ENCODE measurements at regions not wholly inside any gene's neighbourhood (a gene's known extent, or its start where the extent isn't known, plus 50 kb on each side); places are given as distances from the start of the nearest gene placed in this dataset.
"Not testable (repeated sequence)": the region's sequence is repeated elsewhere in the genome, so short reads cannot be mapped to it uniquely, and the experiment has no call there.

DNA sequence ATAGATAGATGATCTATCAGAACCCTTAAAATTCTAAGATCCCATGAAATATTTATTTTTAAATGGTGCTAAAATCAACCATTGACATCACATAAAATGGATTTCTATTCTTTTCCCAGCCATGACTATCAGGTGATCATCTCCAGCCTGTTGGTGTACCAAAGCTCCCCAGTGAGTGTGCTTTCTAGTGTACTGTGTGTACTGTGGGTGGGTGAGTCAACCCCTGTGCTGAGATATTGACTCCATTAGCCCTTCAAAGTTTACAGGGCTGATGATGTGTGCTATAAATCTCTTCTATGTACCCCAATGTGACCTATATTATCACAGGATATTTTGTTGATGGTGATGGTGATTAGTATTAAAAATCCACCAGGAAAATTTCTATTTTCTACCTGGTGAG lies 344.6 kb downstream of the MMUT start:
- no peaks in the 10 kb centered on the region for H3K4me1 ChIP-seq (ENCODE audit: insufficient read depth)
- in situ Hi-C loops (cut with MboI), result no loop called here
- no peak for DNase-seq

DNA sequence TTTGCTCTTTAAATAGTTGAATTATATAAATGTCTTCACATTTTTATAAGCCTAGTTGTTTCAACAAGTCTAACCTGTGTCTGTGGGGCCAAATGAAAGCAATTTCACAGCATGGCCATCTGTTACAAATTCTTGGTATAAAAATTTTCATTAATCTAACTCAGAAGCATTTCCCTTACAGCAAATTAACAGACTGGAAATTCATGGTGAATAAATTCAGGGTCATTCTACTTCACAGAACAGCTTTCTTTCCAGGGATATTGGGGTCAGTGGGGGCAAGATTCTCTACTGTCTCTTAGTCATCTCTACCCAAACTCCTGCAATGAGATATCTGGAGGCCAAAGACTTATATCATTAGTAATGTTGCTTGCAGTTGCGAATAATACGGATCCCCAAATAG lies 352.1 kb downstream of the MMUT start:
- H3K4me1 ChIP-seq (ENCODE audit: insufficient read depth), result no peaks in the 10 kb centered on the region
- no peaks in the 10 kb centered on the region for H4K20me1 ChIP-seq (ENCODE audit: insufficient read depth)
- no peaks in the 10 kb centered on the region for H3K27me3 ChIP-seq (replicated peaks; ENCODE audit: insufficient read depth)
- DNase-seq, result no peak
- in situ Hi-C loops (cut with MboI), result no loop called here
- TF ChIP-seq EZH2phosphoT487 (IDR thresholded peaks at IDR 0.05; ENCODE audit: insufficient read depth, low read depth), result no peak
- no peak for TF ChIP-seq EZH2 (IDR thresholded peaks at IDR 0.05; ENCODE audit: insufficient read depth, poor library complexity, severe bottlenecking)
- no peaks in the 10 kb centered on the region for H3K79me2 ChIP-seq (ENCODE audit: insufficient read depth)
- H3K4me2 ChIP-seq (ENCODE audit: unreplicated experiment), result no peak overlapping the region
- no peaks in the 10 kb centered on the region for H3K9me3 ChIP-seq (ENCODE audit: low read depth)
- H3K9me2 ChIP-seq (ENCODE audit: insufficient read depth), result no peaks in the 10 kb centered on the region
- no peaks in the 10 kb centered on the region for H3F3A ChIP-seq (ENCODE audit: insufficient read depth)
- H3K27ac ChIP-seq, result no peak overlapping the region
- 10 to 14% methylated on average over 2 of the region's 2 CpGs for WGBS, 2 experiments (ENCODE audit: low coverage in 1 of 2, low lambda C conversion rate in 2 of 2, missing lambda C conversion rate in 2 of 2)
- H3K9ac ChIP-seq, result no peak overlapping the region
- H2AFZ ChIP-seq, result no peak overlapping the region
- H3K4me3 ChIP-seq, result no peak overlapping the region
- no peaks in the 10 kb centered on the region for H3K36me3 ChIP-seq (ENCODE audit: low read depth)

More for the DNA sequence above, 344.6 kb downstream of the MMUT start:
- no peaks in the 10 kb centered on the region for H3F3A ChIP-seq (ENCODE audit: insufficient read depth)
- H3K9me2 ChIP-seq (ENCODE audit: insufficient read depth), result no peaks in the 10 kb centered on the region
- no peak overlapping the region for H2AFZ ChIP-seq
- TF ChIP-seq EZH2 (IDR thresholded peaks at IDR 0.05; ENCODE audit: insufficient read depth, poor library complexity, severe bottlenecking), result no peak
- TF ChIP-seq EZH2phosphoT487 (IDR thresholded peaks at IDR 0.05; ENCODE audit: insufficient read depth, low read depth), result no peak
- H3K36me3 ChIP-seq (ENCODE audit: low read depth), result no peaks in the 10 kb centered on the region
- H3K9me3 ChIP-seq (ENCODE audit: low read depth), result no peaks in the 10 kb centered on the region
- H3K27me3 ChIP-seq (replicated peaks; ENCODE audit: insufficient read depth), result no peaks in the 10 kb centered on the region
- H3K27ac ChIP-seq, result no peak overlapping the region
- H3K79me2 ChIP-seq (ENCODE audit: insufficient read depth), result no peaks in the 10 kb centered on the region
- H4K20me1 ChIP-seq (ENCODE audit: insufficient read depth), result no peaks in the 10 kb centered on the region
- no peak overlapping the region for H3K4me2 ChIP-seq (ENCODE audit: unreplicated experiment)
- no peak overlapping the region for H3K4me3 ChIP-seq
- H3K9ac ChIP-seq, result no peak overlapping the region

DNA sequence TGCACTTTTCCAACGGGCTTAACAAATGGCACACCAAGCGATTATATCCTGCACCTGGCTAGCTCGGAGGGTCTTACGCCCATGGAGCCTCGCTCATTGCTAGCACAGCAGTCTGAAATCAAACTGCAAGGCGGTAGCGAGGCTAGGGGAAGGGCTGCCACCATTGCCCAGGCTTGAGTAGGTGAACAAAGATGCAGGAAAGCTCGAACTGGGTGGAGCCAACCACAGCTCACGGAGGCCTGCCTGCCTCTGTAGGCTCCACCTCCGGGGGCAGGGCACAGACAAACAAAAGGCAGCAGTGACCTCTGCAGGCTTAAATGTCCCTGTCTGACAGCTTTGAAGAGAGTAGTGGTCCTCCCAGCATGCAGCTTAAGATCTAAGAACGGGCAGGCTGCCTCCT lies 365.4 kb downstream of the MMUT start:
- H3K4me1 ChIP-seq (ENCODE audit: insufficient read depth); in situ Hi-C loops (cut with MboI): not testable (repeated sequence)
- 45 to 47% methylated on average over 11 of the region's 11 CpGs for WGBS, 2 experiments (ENCODE audit: low coverage in 1 of 2, low lambda C conversion rate in 2 of 2, missing lambda C conversion rate in 2 of 2)

DNA sequence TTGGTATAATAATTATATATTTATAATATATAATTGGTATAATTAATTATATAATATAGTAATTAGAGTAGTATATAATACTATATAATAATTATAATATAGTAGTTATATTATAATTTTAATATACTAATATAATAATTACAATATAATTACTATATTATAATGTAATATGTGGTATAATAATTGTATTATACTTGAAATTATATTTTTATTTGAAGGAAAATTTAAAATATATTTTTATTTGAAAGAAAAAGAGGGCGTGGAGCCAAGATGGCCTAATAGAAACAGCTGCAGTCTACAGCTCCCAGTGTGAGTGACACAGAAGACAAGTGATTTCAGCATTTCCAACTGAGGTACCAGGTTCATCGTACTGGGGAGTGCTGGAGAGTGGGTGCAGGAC lies 365.9 kb downstream of the MMUT start:
- H3K4me2 ChIP-seq (ENCODE audit: unreplicated experiment), result no peak overlapping the region
- WGBS, 2 experiments (ENCODE audit: low coverage in 1 of 2, low lambda C conversion rate in 2 of 2, missing lambda C conversion rate in 2 of 2), result 35 to 36% methylated on average over 2 of the region's 2 CpGs
- no peaks in the 10 kb centered on the region for H3K4me1 ChIP-seq (ENCODE audit: insufficient read depth)
- H3K9me3 ChIP-seq (ENCODE audit: low read depth), result no peaks in the 10 kb centered on the region
- in situ Hi-C loops (cut with MboI), result no loop called here
- no peak for TF ChIP-seq EZH2phosphoT487 (IDR thresholded peaks at IDR 0.05; ENCODE audit: insufficient read depth, low read depth)
- TF ChIP-seq EZH2 (IDR thresholded peaks at IDR 0.05; ENCODE audit: insufficient read depth, poor library complexity, severe bottlenecking), result no peak
- H3K27me3 ChIP-seq (replicated peaks; ENCODE audit: insufficient read depth), result no peaks in the 10 kb centered on the region
- no peak overlapping the region for H3K9ac ChIP-seq
- DNase-seq, result no peak
- no peak overlapping the region for H2AFZ ChIP-seq
- no peaks in the 10 kb centered on the region for H4K20me1 ChIP-seq (ENCODE audit: insufficient read depth)
- no peaks in the 10 kb centered on the region for H3K79me2 ChIP-seq (ENCODE audit: insufficient read depth)
- no peak overlapping the region for H3K27ac ChIP-seq
- H3K36me3 ChIP-seq (ENCODE audit: low read depth), result no peaks in the 10 kb centered on the region
- H3F3A ChIP-seq (ENCODE audit: insufficient read depth), result no peaks in the 10 kb centered on the region
- no peaks in the 10 kb centered on the region for H3K9me2 ChIP-seq (ENCODE audit: insufficient read depth)
- H3K4me3 ChIP-seq, result no peak overlapping the region

More for the DNA sequence above, 365.4 kb downstream of the MMUT start:
- not testable (repeated sequence) for H2AFZ ChIP-seq; H3K9ac ChIP-seq; H3K4me2 ChIP-seq (ENCODE audit: unreplicated experiment); H3K79me2 ChIP-seq (ENCODE audit: insufficient read depth); H3K36me3 ChIP-seq (ENCODE audit: low read depth); H3K9me2 ChIP-seq (ENCODE audit: insufficient read depth); H3K9me3 ChIP-seq (ENCODE audit: low read depth); H4K20me1 ChIP-seq (ENCODE audit: insufficient read depth); H3K4me3 ChIP-seq; H3K27ac ChIP-seq; DNase-seq; H3K27me3 ChIP-seq (replicated peaks; ENCODE audit: insufficient read depth); H3F3A ChIP-seq (ENCODE audit: insufficient read depth)

DNA sequence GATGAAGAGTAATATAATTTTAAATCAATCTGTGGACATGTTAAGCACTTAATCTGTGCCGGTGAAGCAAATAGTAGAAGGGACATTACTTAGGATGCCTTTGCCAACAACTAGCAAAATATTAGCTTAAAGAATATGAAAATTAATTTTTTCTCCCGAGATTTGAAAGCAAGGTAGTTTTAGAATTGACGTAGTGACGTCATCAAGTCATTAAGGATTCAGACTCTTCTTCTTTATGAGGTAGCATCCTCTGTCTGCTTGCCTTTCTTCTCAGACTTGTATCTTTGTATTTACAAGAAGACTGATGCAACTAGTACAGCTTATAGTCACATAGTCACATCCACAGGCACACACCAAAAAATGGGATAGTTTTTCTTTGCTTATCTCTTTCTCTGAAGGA lies 374.4 kb downstream of the MMUT start:
- Histone ChIP-seq H3K9me3 (ENCODE audit: low read depth) (no peaks in the 10 kb centered on the region), H3K27me3 (replicated peaks; ENCODE audit: insufficient read depth) (no peaks in the 10 kb centered on the region), H3K4me3 (no peak overlapping the region), H3K4me2 (ENCODE audit: unreplicated experiment) (no peak overlapping the region), H3K79me2 (ENCODE audit: insufficient read depth) (no peaks in the 10 kb centered on the region), H3K36me3 (ENCODE audit: low read depth) (no peaks in the 10 kb centered on the region), H3K9ac (no peak overlapping the region), H3K27ac (no peak overlapping the region), H2AFZ (no peak overlapping the region), H3K9me2 (ENCODE audit: insufficient read depth) (no peaks in the 10 kb centered on the region), H4K20me1 (ENCODE audit: insufficient read depth) (no peaks in the 10 kb centered on the region), H3K4me1 (ENCODE audit: insufficient read depth) (no peaks in the 10 kb centered on the region), H3F3A (ENCODE audit: insufficient read depth) (no peaks in the 10 kb centered on the region)
- TF ChIP-seq EZH2 (IDR thresholded peaks at IDR 0.05; ENCODE audit: insufficient read depth, poor library complexity, severe bottlenecking) (no peak), EZH2phosphoT487 (IDR thresholded peaks at IDR 0.05; ENCODE audit: insufficient read depth, low read depth) (no peak)
- 23 to 36% methylated on average over 4 of the region's 4 CpGs for WGBS, 2 experiments (ENCODE audit: low coverage in 1 of 2, low lambda C conversion rate in 2 of 2, missing lambda C conversion rate in 2 of 2)
- DNase-seq, result no peak
- in situ Hi-C loops (cut with MboI), result no loop called here

Measured in GM23248 (cell line).